ENCODE measurements at regions not wholly inside any gene's neighbourhood (a gene's known extent, or its start where the extent isn't known, plus 50 kb on each side); places are given as distances from the start of the nearest gene placed in this dataset.
"Not testable (repeated sequence)": the region's sequence is repeated elsewhere in the genome, so short reads cannot be mapped to it uniquely, and the experiment has no call there.

DNA sequence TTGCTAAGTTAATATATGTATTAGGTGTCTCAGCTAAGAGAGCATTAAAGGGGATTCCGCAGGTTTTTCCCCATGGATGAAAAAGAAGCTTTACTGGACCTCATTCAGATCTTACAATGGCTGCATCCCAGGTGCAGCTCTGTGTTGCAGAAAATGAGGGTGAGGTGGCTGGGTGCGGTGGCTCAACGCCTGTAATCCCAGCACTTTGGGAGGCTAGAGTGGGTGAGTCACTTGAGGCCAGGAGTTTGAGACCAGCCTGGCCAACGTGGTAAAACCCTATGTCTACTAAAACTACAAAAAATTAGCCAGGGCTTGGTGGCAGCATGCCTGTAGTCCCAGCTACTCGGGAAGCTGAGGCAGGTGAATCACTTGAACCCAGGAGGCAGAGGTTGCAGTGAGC lies 58.5 kb upstream of the MORC3 start:
- TF ChIP-seq POLR2A (IDR thresholded peaks at IDR 0.05) (no peak), CTCF (IDR thresholded peaks at IDR 0.05) (no peak), EP300 (IDR thresholded peaks at IDR 0.05) (no peak)
- Histone ChIP-seq H3K36me3 (no peaks in the 10 kb centered on the region), H3K9me3 (no peaks in the 10 kb centered on the region), H3K4me3 (no peak overlapping the region), H3K4me1 (ENCODE audit: insufficient read depth) (no peaks in the 10 kb centered on the region), H3K27me3 (no peaks in the 10 kb centered on the region), H3K27ac (no peak overlapping the region)
- WGBS, 3 donors: 91 to 92% (median 91%) methylated on average over 5 of the region's 5 CpGs
- intact Hi-C loops (cut with DNase I): loop anchor here in 1 of 4 donors (10.0 kb wide), 1 partner anchor 107 kb away; the partner anchor contains the start of gene DOP1B
- no peak for DNase-seq

GRCh38 chr21:36263797-36264196 lies 56.2 kb upstream of the MORC3 start:
- no peaks in the 10 kb centered on the region for H3K9me3 ChIP-seq
- H3K4me1 ChIP-seq (ENCODE audit: insufficient read depth): no peaks in the 10 kb centered on the region
- no peak for DNase-seq
- no peaks in the 10 kb centered on the region for H3K27me3 ChIP-seq
- 92 to 98% (median 96%) methylated on average over 8 of the region's 8 CpGs for WGBS, 3 donors
- no peak for TF ChIP-seq CTCF (IDR thresholded peaks at IDR 0.05)
- TF ChIP-seq EP300 (IDR thresholded peaks at IDR 0.05): no peak
- TF ChIP-seq POLR2A (IDR thresholded peaks at IDR 0.05): no peak
- no peak overlapping the region for H3K27ac ChIP-seq
- no peak overlapping the region for H3K4me3 ChIP-seq
- no peaks in the 10 kb centered on the region for H3K36me3 ChIP-seq
- intact Hi-C loops (cut with DNase I): loop anchor here in 1 of 4 donors (10.0 kb wide), 1 partner anchor 109 kb away; the partner anchor contains the start of gene DOP1B

GRCh38 chr21:36265431-36265830 lies 54.6 kb upstream of the MORC3 start:
- WGBS, 3 donors: 81 to 86% (median 84%) methylated on average over 9 of the region's 9 CpGs
- no peak overlapping the region for H3K27ac ChIP-seq

GRCh38 chr21:36267828-36268227 lies 52.2 kb upstream of the MORC3 start:
- intact Hi-C loops (cut with DNase I): loop anchor here in 1 of 4 donors (10.0 kb wide), 1 partner anchor 113 kb away; the partner anchor contains the start of gene DOP1B
- H3K27me3 ChIP-seq; H3K36me3 ChIP-seq; H3K4me1 ChIP-seq (ENCODE audit: insufficient read depth); DNase-seq; H3K27ac ChIP-seq; H3K4me3 ChIP-seq; H3K9me3 ChIP-seq: not testable (repeated sequence)
- WGBS, 3 donors: 70 to 80% (median 75%) methylated on average over 6 of the region's 6 CpGs

More at GRCh38 chr21:36265431-36265830, 54.6 kb upstream of the MORC3 start:
- TF ChIP-seq POLR2A (IDR thresholded peaks at IDR 0.05) (no peak), CTCF (IDR thresholded peaks at IDR 0.05) (no peak), EP300 (IDR thresholded peaks at IDR 0.05) (no peak)
- H3K36me3 ChIP-seq: no peaks in the 10 kb centered on the region
- H3K9me3 ChIP-seq: no peaks in the 10 kb centered on the region
- DNase-seq: no peak
- no peaks in the 10 kb centered on the region for H3K4me1 ChIP-seq (ENCODE audit: insufficient read depth)
- H3K4me3 ChIP-seq: no peak overlapping the region
- intact Hi-C loops (cut with DNase I): loop anchor here in 1 of 4 donors (10.0 kb wide), 1 partner anchor 111 kb away; the partner anchor contains the start of gene DOP1B
- H3K27me3 ChIP-seq: no peaks in the 10 kb centered on the region

- 84 to 88% (median 86%) methylated on average over 4 of the region's 4 CpGs for WGBS, 3 donors
- intact Hi-C loops (cut with DNase I): loop anchor here in 1 of 4 donors (10.0 kb wide), 1 partner anchor 113 kb away; the partner anchor contains the start of gene DOP1B
- not testable (repeated sequence) for H3K27ac ChIP-seq
Observed at GRCh38 chr21:36268264-36268663, 51.7 kb upstream of the MORC3 start.

More at GRCh38 chr21:36268264-36268663, 51.7 kb upstream of the MORC3 start:
- H3K36me3 ChIP-seq; DNase-seq; H3K27me3 ChIP-seq; H3K4me1 ChIP-seq (ENCODE audit: insufficient read depth); H3K4me3 ChIP-seq; H3K9me3 ChIP-seq: not testable (repeated sequence)
